ENCODE measurements at regions not wholly inside any gene's neighbourhood (a gene's known extent, or its start where the extent isn't known, plus 50 kb on each side); places are given as distances from the start of the nearest gene placed in this dataset.

DNA sequence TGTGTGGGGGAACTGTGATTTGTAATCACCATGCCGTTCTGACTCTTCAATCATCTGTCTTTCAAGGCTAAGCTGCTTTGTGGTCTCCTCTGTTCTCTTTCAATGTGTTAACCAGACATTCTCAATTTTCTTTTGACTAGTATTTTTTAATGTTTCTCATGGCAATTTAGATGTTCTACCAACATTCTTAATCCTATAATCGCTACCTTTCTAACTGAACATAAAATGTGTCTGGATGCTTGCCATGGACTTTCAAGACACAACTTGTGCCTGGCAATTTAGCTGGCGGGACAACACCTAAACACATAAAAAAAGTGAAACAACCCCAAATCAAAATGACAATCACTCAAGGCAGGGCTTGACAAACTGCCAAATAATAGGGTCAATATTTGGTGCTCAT lies 135.0 kb upstream of the ACKR3 start:
- no peaks in the 10 kb centered on the region for H3K9me3 ChIP-seq (ENCODE audit: low read depth, low read length)
- H4K20me1 ChIP-seq (ENCODE audit: insufficient read depth, low read length), result no peaks in the 10 kb centered on the region
- TF ChIP-seq, protein P1, sequence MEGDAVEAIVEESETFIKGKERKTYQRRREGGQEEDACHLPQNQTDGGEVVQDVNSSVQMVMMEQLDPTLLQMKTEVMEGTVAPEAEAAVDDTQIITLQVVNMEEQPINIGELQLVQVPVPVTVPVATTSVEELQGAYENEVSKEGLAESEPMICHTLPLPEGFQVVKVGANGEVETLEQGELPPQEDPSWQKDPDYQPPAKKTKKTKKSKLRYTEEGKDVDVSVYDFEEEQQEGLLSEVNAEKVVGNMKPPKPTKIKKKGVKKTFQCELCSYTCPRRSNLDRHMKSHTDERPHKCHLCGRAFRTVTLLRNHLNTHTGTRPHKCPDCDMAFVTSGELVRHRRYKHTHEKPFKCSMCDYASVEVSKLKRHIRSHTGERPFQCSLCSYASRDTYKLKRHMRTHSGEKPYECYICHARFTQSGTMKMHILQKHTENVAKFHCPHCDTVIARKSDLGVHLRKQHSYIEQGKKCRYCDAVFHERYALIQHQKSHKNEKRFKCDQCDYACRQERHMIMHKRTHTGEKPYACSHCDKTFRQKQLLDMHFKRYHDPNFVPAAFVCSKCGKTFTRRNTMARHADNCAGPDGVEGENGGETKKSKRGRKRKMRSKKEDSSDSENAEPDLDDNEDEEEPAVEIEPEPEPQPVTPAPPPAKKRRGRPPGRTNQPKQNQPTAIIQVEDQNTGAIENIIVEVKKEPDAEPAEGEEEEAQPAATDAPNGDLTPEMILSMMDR (IDR thresholded peaks at IDR 0.05; ENCODE audit: extremely low read depth, low read depth, low read length), result no peak
- H2AFZ ChIP-seq (ENCODE audit: low read length), result no peak overlapping the region
- DNase-seq (ENCODE audit: insufficient read length, low spot score, missing footprints), result no peak
- no peaks in the 10 kb centered on the region for H3K27me3 ChIP-seq (ENCODE audit: insufficient read depth, low read length)
- H3K36me3 ChIP-seq (ENCODE audit: insufficient read depth, low read length), result no peaks in the 10 kb centered on the region
- H3K27ac ChIP-seq (ENCODE audit: low read depth, low read length), result no peak overlapping the region
- no peaks in the 10 kb centered on the region for H3K79me2 ChIP-seq (ENCODE audit: insufficient read depth, low read length)
- H3K4me3 ChIP-seq (ENCODE audit: insufficient read depth, low read length), result no peak overlapping the region
- no peak overlapping the region for H3K4me2 ChIP-seq (ENCODE audit: insufficient read depth, low read length)
- no peaks in the 10 kb centered on the region for H3K4me1 ChIP-seq (ENCODE audit: insufficient read depth, low read length)

DNA sequence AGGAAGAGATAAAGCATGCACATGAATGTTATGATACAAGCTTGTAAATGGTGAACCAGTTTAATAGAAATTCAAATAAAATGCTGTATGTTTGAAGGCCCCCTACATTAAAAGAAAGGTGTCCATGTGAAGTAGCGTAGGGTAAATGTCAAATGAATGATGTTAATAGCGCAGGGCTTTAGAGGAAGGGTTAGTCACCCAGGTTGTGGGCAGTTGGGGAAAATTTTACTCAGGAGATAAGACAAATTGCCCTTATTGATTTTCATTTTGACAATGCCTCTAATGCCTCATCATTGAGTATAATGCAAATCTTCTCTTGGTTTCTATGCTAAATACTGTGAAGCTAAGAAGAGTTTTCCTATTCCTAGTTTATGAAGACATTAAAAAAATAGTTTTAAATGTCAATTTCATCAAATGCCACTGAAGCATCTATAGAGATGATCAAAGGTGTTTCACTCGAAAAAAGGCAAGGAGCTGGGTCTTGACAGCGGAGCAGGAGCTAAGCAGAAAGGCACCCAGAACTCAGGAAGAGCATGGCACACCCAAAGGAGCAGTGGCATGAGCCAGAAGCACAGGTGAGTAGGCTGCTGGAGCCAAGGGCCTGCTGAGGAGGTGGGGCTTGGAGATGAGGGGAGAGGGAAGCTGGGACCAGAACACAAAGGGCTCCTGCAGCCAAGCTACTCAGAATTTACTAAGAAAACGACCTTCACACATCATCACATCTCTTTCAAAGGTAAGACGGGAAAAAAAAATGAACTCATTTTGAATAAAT lies 129.3 kb upstream of the ACKR3 start:
- Histone ChIP-seq H3K27me3 (ENCODE audit: insufficient read depth, low read length) (no peaks in the 10 kb centered on the region), H4K20me1 (ENCODE audit: insufficient read depth, low read length) (no peaks in the 10 kb centered on the region), H3K4me1 (ENCODE audit: insufficient read depth, low read length) (no peaks in the 10 kb centered on the region), H3K9me3 (ENCODE audit: low read depth, low read length) (no peaks in the 10 kb centered on the region), H3K36me3 (ENCODE audit: insufficient read depth, low read length) (no peaks in the 10 kb centered on the region), H3K79me2 (ENCODE audit: insufficient read depth, low read length) (no peaks in the 10 kb centered on the region), H3K4me2 (ENCODE audit: insufficient read depth, low read length) (no peak overlapping the region), H3K27ac (ENCODE audit: low read depth, low read length) (no peak overlapping the region), H3K4me3 (ENCODE audit: insufficient read depth, low read length) (no peak overlapping the region), H2AFZ (ENCODE audit: low read length) (no peak overlapping the region)
- DNase-seq (ENCODE audit: insufficient read length, low spot score, missing footprints), result no peak
- TF ChIP-seq, protein P1 (IDR thresholded peaks at IDR 0.05; ENCODE audit: extremely low read depth, low read depth, low read length), result no peak

DNA sequence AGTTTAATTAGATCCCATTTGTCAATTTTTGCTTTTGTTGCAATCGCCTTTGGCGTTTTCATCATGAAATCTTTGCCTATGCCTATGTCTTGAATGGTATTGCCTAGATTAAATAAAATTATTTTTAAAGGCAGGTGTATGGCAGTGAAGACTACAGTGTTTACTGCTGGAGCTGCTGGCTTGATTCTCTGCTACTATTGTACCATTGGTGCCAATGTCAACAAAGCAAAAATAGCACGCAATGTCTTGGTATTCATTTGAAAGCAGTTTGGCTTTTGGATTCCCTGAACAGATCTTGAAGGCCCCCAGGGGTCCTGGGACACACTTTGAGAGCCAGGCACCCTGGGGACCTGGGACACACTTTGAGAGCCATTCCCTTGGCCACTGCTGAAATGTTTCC lies 125.4 kb upstream of the ACKR3 start:
- H3K4me1 ChIP-seq (ENCODE audit: insufficient read depth, low read length), result no peaks in the 10 kb centered on the region
- H3K9me3 ChIP-seq (ENCODE audit: low read depth, low read length), result no peaks in the 10 kb centered on the region
- H3K4me3 ChIP-seq (ENCODE audit: insufficient read depth, low read length), result no peak overlapping the region
- no peaks in the 10 kb centered on the region for H3K36me3 ChIP-seq (ENCODE audit: insufficient read depth, low read length)
- TF ChIP-seq, protein P1 (IDR thresholded peaks at IDR 0.05; ENCODE audit: extremely low read depth, low read depth, low read length), result no peak
- no peak for DNase-seq (ENCODE audit: insufficient read length, low spot score, missing footprints)
- no peaks in the 10 kb centered on the region for H3K79me2 ChIP-seq (ENCODE audit: insufficient read depth, low read length)
- H3K4me2 ChIP-seq (ENCODE audit: insufficient read depth, low read length), result no peak overlapping the region
- no peak overlapping the region for H2AFZ ChIP-seq (ENCODE audit: low read length)
- no peak overlapping the region for H3K27ac ChIP-seq (ENCODE audit: low read depth, low read length)
- no peaks in the 10 kb centered on the region for H4K20me1 ChIP-seq (ENCODE audit: insufficient read depth, low read length)
- no peaks in the 10 kb centered on the region for H3K27me3 ChIP-seq (ENCODE audit: insufficient read depth, low read length)

DNA sequence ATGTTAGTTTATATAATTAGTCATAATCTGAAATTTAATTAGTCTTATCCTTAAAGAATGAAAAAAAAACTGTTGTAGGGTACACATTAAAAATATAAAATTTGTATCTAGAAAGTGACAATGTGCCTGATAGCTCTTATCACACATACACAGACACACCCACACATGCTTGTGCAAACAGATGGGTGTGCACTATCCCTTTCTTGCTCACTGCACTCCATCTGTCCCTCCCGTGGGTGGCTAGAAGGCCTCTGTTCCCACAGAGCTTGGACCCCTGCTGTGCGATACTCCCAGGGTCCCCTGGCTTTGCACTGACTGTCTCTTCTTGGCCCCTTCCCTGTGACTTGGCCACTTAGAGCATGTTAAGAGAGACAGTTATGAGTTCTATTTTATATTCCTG lies 123.9 kb upstream of the ACKR3 start:
- TF ChIP-seq, protein P1 (IDR thresholded peaks at IDR 0.05; ENCODE audit: extremely low read depth, low read depth, low read length), result no peak
- DNase-seq (ENCODE audit: insufficient read length, low spot score, missing footprints), result peak; percentile 23

More for the DNA sequence above, 123.9 kb upstream of the ACKR3 start:
- Histone ChIP-seq H3K27me3 (ENCODE audit: insufficient read depth, low read length) (no peaks in the 10 kb centered on the region), H3K4me1 (ENCODE audit: insufficient read depth, low read length) (no peaks in the 10 kb centered on the region), H3K27ac (ENCODE audit: low read depth, low read length) (no peak overlapping the region), H3K9me3 (ENCODE audit: low read depth, low read length) (no peaks in the 10 kb centered on the region), H2AFZ (ENCODE audit: low read length) (no peak overlapping the region), H4K20me1 (ENCODE audit: insufficient read depth, low read length) (no peaks in the 10 kb centered on the region), H3K4me3 (ENCODE audit: insufficient read depth, low read length) (no peak overlapping the region), H3K36me3 (ENCODE audit: insufficient read depth, low read length) (no peaks in the 10 kb centered on the region), H3K4me2 (ENCODE audit: insufficient read depth, low read length) (no peak overlapping the region), H3K79me2 (ENCODE audit: insufficient read depth, low read length) (no peaks in the 10 kb centered on the region)

All from osteoblast (primary cell).